Activated CD4-positive, alpha-beta T cell treated with anti-CD3 and anti-CD28 coated beads, Interleukin-2, amount 10 ng/mL, durations not matched to agents 7 days and 5 days (primary cell): ENCODE measurements at regions not wholly inside any gene's neighbourhood (a gene's known extent, or its start where the extent isn't known, plus 50 kb on each side); places are given as distances from the start of the nearest gene placed in this dataset.

Experiments used
- CTCF ChIA-PET: fragments of 350-600 bp; sonication (Branson Sonifier 250); formaldehyde crosslinking; loops from one replicate; lab custom pipeline; 2021; ENCODE audit warnings: antibody characterized with exemption; lab: Charles Lee
- POLR2A ChIA-PET: fragments of 350-600 bp; sonication (Branson Sonifier 250); formaldehyde crosslinking; loops from one replicate; lab custom pipeline; 2021; ENCODE audit warnings: antibody characterized with exemption; lab: Charles Lee
- DNase-seq: peaks from one replicate; pipeline ENCODE4 v3.0.0-alpha.2; 2020
- H3K27ac Mint-ChIP-seq: one replicate; pipeline ENCODE4 v1.8.0; 2021; ENCODE audit warnings: mild to moderate bottlenecking, moderate library complexity, mixed read lengths
- H3K27me3 Mint-ChIP-seq: one replicate; pipeline ENCODE4 v1.8.0; 2021; ENCODE audit warnings: mixed read lengths
- H3K36me3 Mint-ChIP-seq: one replicate; pipeline ENCODE4 v1.8.0; 2021; ENCODE audit warnings: low read depth, mixed read lengths
- H3K4me1 Mint-ChIP-seq: one replicate; pipeline ENCODE4 v1.8.0; 2021; ENCODE audit warnings: mixed read lengths
- H3K4me3 Mint-ChIP-seq: one replicate; pipeline ENCODE4 v1.8.0; 2021; ENCODE audit warnings: mild to moderate bottlenecking, moderate library complexity, mixed read lengths
- H3K9me3 Mint-ChIP-seq: one replicate; pipeline ENCODE4 v1.8.0; 2021; ENCODE audit warnings: mixed read lengths

GRCh38 chr15:99440551-99441443, 125.0 kb upstream of the MEF2A start:
- CTCF ChIA-PET, result interaction anchor here (0.7 kb wide), 1 partner anchor 31 kb away, joined by 3 read pairs; no protein-coding TSS in a partner anchor
- POLR2A ChIA-PET, result no interaction called here
- no peaks in the 10 kb centered on the region for H3K9me3 Mint-ChIP-seq
- H3K4me1 Mint-ChIP-seq, result peaks cover 45% of the 10 kb centered on the region
- peak overlapping the region; percentile 48 for H3K27ac Mint-ChIP-seq
- DNase-seq, result no peak
- no peaks in the 10 kb centered on the region for H3K27me3 Mint-ChIP-seq
- H3K36me3 Mint-ChIP-seq, result no peaks in the 10 kb centered on the region
- H3K4me3 Mint-ChIP-seq, result no peak overlapping the region

GRCh38 chr15:99441444-99441800, 124.4 kb upstream of the MEF2A start:
- Mint-ChIP-seq H3K27ac (no peak overlapping the region), H3K4me1 (peaks cover 45% of the 10 kb centered on the region), H3K9me3 (no peaks in the 10 kb centered on the region), H3K36me3 (no peaks in the 10 kb centered on the region), H3K27me3 (no peaks in the 10 kb centered on the region), H3K4me3 (no peak overlapping the region)
- ChIA-PET POLR2A (no interaction called here), CTCF (interaction anchor here (0.7 kb wide), 1 partner anchor 32 kb away, joined by 3 read pairs; no protein-coding TSS in a partner anchor)
- DNase-seq, result no peak

- no peaks in the 10 kb centered on the region for H3K36me3 Mint-ChIP-seq
- ChIA-PET POLR2A (no interaction called here), CTCF (interaction anchor here (0.7 to 1.2 kb wide), 2 partner anchors 9 to 32 kb away, joined by 3 to 4 read pairs; no protein-coding TSS in a partner anchor)
- H3K27me3 Mint-ChIP-seq, result no peaks in the 10 kb centered on the region
- H3K4me1 Mint-ChIP-seq, result peaks cover 45% of the 10 kb centered on the region
- no peak for DNase-seq
- no peaks in the 10 kb centered on the region for H3K9me3 Mint-ChIP-seq
- no peak overlapping the region for H3K4me3 Mint-ChIP-seq
- no peak overlapping the region for H3K27ac Mint-ChIP-seq
Measured at GRCh38 chr15:99441871-99442251, 123.9 kb upstream of the MEF2A start.

- DNase-seq, result no peak
- no peaks in the 10 kb centered on the region for H3K36me3 Mint-ChIP-seq
- peaks cover 45% of the 10 kb centered on the region for H3K4me1 Mint-ChIP-seq
- ChIA-PET CTCF (interaction anchor here (1.2 kb wide), 1 partner anchor 9 kb away, joined by 4 read pairs; no protein-coding TSS in a partner anchor), POLR2A (no interaction called here)
- no peaks in the 10 kb centered on the region for H3K27me3 Mint-ChIP-seq
- H3K4me3 Mint-ChIP-seq, result no peak overlapping the region
- H3K27ac Mint-ChIP-seq, result no peak overlapping the region
- no peaks in the 10 kb centered on the region for H3K9me3 Mint-ChIP-seq
Measured at GRCh38 chr15:99442252-99442897, 123.4 kb upstream of the MEF2A start.

- no peak for DNase-seq
- peaks cover 48% of the 10 kb centered on the region for H3K4me1 Mint-ChIP-seq
- CTCF ChIA-PET, result interaction anchor here (1.2 kb wide), 1 partner anchor 8 kb away, joined by 4 read pairs; no protein-coding TSS in a partner anchor
- H3K4me3 Mint-ChIP-seq, result no peak overlapping the region
- no peaks in the 10 kb centered on the region for H3K36me3 Mint-ChIP-seq
- H3K27me3 Mint-ChIP-seq, result no peaks in the 10 kb centered on the region
- H3K9me3 Mint-ChIP-seq, result no peaks in the 10 kb centered on the region
- H3K27ac Mint-ChIP-seq, result no peak overlapping the region
- POLR2A ChIA-PET, result no interaction called here
Measured at GRCh38 chr15:99443056-99443756, 122.6 kb upstream of the MEF2A start.

GRCh38 chr15:99443768-99444446, 121.9 kb upstream of the MEF2A start:
- Mint-ChIP-seq H3K4me3 (no peak overlapping the region), H3K27ac (peak overlapping the region; percentile 75), H3K9me3 (no peaks in the 10 kb centered on the region), H3K4me1 (peaks cover 45% of the 10 kb centered on the region), H3K36me3 (no peaks in the 10 kb centered on the region), H3K27me3 (no peaks in the 10 kb centered on the region)
- POLR2A ChIA-PET, result no interaction called here
- DNase-seq, result no peak
- CTCF ChIA-PET, result interaction anchor here (0.7 to 1.3 kb wide), 5 partner anchors 11 to 502 kb away, joined by 3 to 4 read pairs (median 3); no protein-coding TSS in a partner anchor

GRCh38 chr15:99445272-99445850, 120.4 kb upstream of the MEF2A start:
- ChIA-PET POLR2A (no interaction called here), CTCF (interaction anchor here (1.2 to 1.3 kb wide), 2 partner anchors 11 to 15 kb away, joined by 3 to 4 read pairs; no protein-coding TSS in a partner anchor)
- H3K4me1 Mint-ChIP-seq, result peaks cover 53% of the 10 kb centered on the region
- H3K9me3 Mint-ChIP-seq, result no peaks in the 10 kb centered on the region
- no peak overlapping the region for H3K4me3 Mint-ChIP-seq
- no peaks in the 10 kb centered on the region for H3K27me3 Mint-ChIP-seq
- no peaks in the 10 kb centered on the region for H3K36me3 Mint-ChIP-seq
- H3K27ac Mint-ChIP-seq, result no peak overlapping the region
- DNase-seq, result peak; percentile 4

GRCh38 chr15:99446565-99447496, 119.0 kb upstream of the MEF2A start:
- Mint-ChIP-seq H3K4me1 (peaks cover 68% of the 10 kb centered on the region), H3K36me3 (no peaks in the 10 kb centered on the region), H3K4me3 (no peak overlapping the region), H3K27me3 (peaks cover 2% of the 10 kb centered on the region), H3K27ac (no peak overlapping the region), H3K9me3 (no peaks in the 10 kb centered on the region)
- CTCF ChIA-PET, result interaction anchor here (0.6 kb wide), 1 partner anchor 368 kb away, joined by 3 read pairs; no protein-coding TSS in a partner anchor
- DNase-seq, result peak; percentile 3
- POLR2A ChIA-PET, result no interaction called here

GRCh38 chr15:99447497-99448371, 118.0 kb upstream of the MEF2A start:
- no peaks in the 10 kb centered on the region for H3K36me3 Mint-ChIP-seq
- no peak overlapping the region for H3K4me3 Mint-ChIP-seq
- ChIA-PET CTCF (no interaction called here), POLR2A (no interaction called here)
- no peak overlapping the region for H3K27ac Mint-ChIP-seq
- no peaks in the 10 kb centered on the region for H3K9me3 Mint-ChIP-seq
- H3K4me1 Mint-ChIP-seq, result peaks cover 69% of the 10 kb centered on the region
- DNase-seq, result peak; percentile 7
- peaks cover 2% of the 10 kb centered on the region for H3K27me3 Mint-ChIP-seq

- CTCF ChIA-PET, result interaction anchor here (1.2 kb wide), 1 partner anchor 24 kb away, joined by 4 read pairs; no protein-coding TSS in a partner anchor
- H3K4me1 Mint-ChIP-seq, result peaks cover 62% of the 10 kb centered on the region
Measured at GRCh38 chr15:99449514-99449913, 116.3 kb upstream of the MEF2A start.

More at GRCh38 chr15:99449514-99449913, 116.3 kb upstream of the MEF2A start:
- H3K27me3 Mint-ChIP-seq, result peaks cover 2% of the 10 kb centered on the region
- H3K36me3 Mint-ChIP-seq, result no peaks in the 10 kb centered on the region
- no peak for DNase-seq
- POLR2A ChIA-PET, result no interaction called here
- no peak overlapping the region for H3K4me3 Mint-ChIP-seq
- H3K27ac Mint-ChIP-seq, result no peak overlapping the region
- H3K9me3 Mint-ChIP-seq, result no peaks in the 10 kb centered on the region
